SU-DHL-6 (cell line): ENCODE measurements at regions not wholly inside any gene's neighbourhood (a gene's known extent, or its start where the extent isn't known, plus 50 kb on each side); places are given as distances from the start of the nearest gene placed in this dataset.

Experiments
- H2AFZ ChIP-seq: fragments of 200-600 bp; sonication (generic); 2 replicates; pipeline ENCODE4 v1.6.1; 2014; ENCODE audit warnings: low read depth, mild to moderate bottlenecking, moderate library complexity, mixed read lengths, antibody characterized with exemption, low read length; ENCODE audit not compliant: severe bottlenecking
- H3F3A ChIP-seq: fragments of 200-600 bp; shearing (Covaris generic); 2 replicates; pipeline ENCODE4 v1.6.0; 2016; ENCODE audit warnings: antibody characterized with exemption, mild to moderate bottlenecking; ENCODE audit not compliant: insufficient read depth
- H3K27ac ChIP-seq: fragments of 200-600 bp; sonication (generic); 2 replicates; pipeline ENCODE4 v1.5.1; 2016; ENCODE audit warnings: low read depth, mild to moderate bottlenecking, low read length, moderate library complexity, mixed read lengths
- H3K27me3 ChIP-seq: fragments of 200-600 bp; sonication (generic), shearing (Covaris generic); 2 replicates; pipeline ENCODE4 v1.6.0; 2014; ENCODE audit warnings: mild to moderate bottlenecking, low read length
- H3K36me3 ChIP-seq: fragments of 200-600 bp; sonication (generic); 2 replicates; pipeline ENCODE4 v1.6.1; 2014; ENCODE audit warnings: mild to moderate bottlenecking, low read length, mixed read lengths
- H3K4me2 ChIP-seq: fragments of 300-600, 200-600 bp; shearing (Covaris generic), sonication (generic); 2 replicates; pipeline ENCODE4 v1.6.0; 2014; ENCODE audit warnings: low read length, low read depth, mild to moderate bottlenecking; ENCODE audit not compliant: poor library complexity, severe bottlenecking
- H3K4me3 ChIP-seq: fragments of 200-600 bp; sonication (generic); 2 replicates; pipeline ENCODE4 v1.5.1; 2014; ENCODE audit warnings: antibody characterized with exemption, low read length, mild to moderate bottlenecking, mixed read lengths; ENCODE audit not compliant: insufficient read depth, poor library complexity, severe bottlenecking
- H3K79me2 ChIP-seq: fragments of 200-600 bp; sonication (generic); 2 replicates; pipeline ENCODE4 v1.6.1; 2014; ENCODE audit warnings: mild to moderate bottlenecking, low read length, moderate library complexity; ENCODE audit not compliant: insufficient read depth
- H3K9ac ChIP-seq: fragments of 200-600 bp; sonication (generic); 2 replicates; pipeline ENCODE4 v1.7.0; 2014; ENCODE audit warnings: mild to moderate bottlenecking, low read length
- H3K9me2 ChIP-seq: fragments of 200-600 bp; sonication (generic); replicated peaks from 2 replicates; pipeline ENCODE4 v1.6.1; 2014; ENCODE audit warnings: low read length; ENCODE audit not compliant: insufficient read depth
- H3K9me3 ChIP-seq: fragments of 200-600 bp; sonication (generic); 2 replicates; pipeline ENCODE4 v1.6.1; 2014; ENCODE audit warnings: low read length, mixed read lengths; ENCODE audit not compliant: insufficient read depth
- H4K20me1 ChIP-seq: fragments of 200-600 bp; sonication (generic); 2 replicates; pipeline ENCODE4 v1.6.1; 2014; ENCODE audit warnings: low read depth, mild to moderate bottlenecking, antibody characterized with exemption, low read length, moderate library complexity, mixed read lengths
- EZH2phosphoT487 ChIP-seq: fragments of 200-600 bp; sonication (generic), shearing (Covaris generic); conservative IDR thresholded peaks from 2 replicates; pipeline ENCODE4 v1.6.1; 2018; ENCODE audit warnings: mild to moderate bottlenecking, antibody characterized with exemption, low read length, moderate library complexity, mixed read lengths
- TF ChIP-seq, protein P1 (sequence below): fragments of 200-600 bp; sonication (generic); IDR thresholded peaks from one replicate; pipeline ENCODE4 v1.5.1; 2017; ENCODE audit warnings: antibody characterized with exemption, mild to moderate bottlenecking, low read length, moderate library complexity; ENCODE audit not compliant: insufficient read depth, poor library complexity, severe bottlenecking

DNA sequence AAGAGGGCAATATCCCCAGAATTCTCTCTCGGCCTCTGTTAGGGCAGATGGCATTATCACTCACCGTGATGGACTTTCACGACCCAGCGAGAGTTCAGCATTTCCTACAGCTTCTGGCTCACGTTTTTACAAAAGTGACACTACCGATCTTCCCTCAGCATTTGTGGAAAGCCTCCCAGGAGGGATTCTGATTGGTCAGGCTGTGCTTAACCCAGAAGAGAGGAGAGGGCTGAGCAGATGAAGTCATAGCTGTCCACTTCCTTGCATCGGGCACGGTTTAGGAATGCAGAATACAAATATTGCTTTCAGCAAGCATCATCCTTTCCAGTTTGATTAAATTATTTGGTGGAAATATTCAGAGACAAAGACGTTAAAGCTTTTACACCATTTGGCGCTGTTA lies 277.4 kb upstream of the MSX2 start:
- Histone ChIP-seq H3K4me3 (no peak overlapping the region), H3K27ac (no peak overlapping the region), H3K9ac (no peak overlapping the region), H2AFZ (no peak overlapping the region), H3K9me2 (no peaks in the 10 kb centered on the region), H4K20me1 (no peaks in the 10 kb centered on the region), H3K79me2 (no peaks in the 10 kb centered on the region), H3K36me3 (no peaks in the 10 kb centered on the region), H3K9me3 (no peaks in the 10 kb centered on the region), H3K27me3 (peaks cover 2% of the 10 kb centered on the region; the same call in 1 of the 2 replicates), H3K4me2 (no peak overlapping the region), H3F3A (no peaks in the 10 kb centered on the region)
- TF ChIP-seq EZH2phosphoT487: no peak
- TF ChIP-seq, protein P1, sequence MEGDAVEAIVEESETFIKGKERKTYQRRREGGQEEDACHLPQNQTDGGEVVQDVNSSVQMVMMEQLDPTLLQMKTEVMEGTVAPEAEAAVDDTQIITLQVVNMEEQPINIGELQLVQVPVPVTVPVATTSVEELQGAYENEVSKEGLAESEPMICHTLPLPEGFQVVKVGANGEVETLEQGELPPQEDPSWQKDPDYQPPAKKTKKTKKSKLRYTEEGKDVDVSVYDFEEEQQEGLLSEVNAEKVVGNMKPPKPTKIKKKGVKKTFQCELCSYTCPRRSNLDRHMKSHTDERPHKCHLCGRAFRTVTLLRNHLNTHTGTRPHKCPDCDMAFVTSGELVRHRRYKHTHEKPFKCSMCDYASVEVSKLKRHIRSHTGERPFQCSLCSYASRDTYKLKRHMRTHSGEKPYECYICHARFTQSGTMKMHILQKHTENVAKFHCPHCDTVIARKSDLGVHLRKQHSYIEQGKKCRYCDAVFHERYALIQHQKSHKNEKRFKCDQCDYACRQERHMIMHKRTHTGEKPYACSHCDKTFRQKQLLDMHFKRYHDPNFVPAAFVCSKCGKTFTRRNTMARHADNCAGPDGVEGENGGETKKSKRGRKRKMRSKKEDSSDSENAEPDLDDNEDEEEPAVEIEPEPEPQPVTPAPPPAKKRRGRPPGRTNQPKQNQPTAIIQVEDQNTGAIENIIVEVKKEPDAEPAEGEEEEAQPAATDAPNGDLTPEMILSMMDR: no peak

DNA sequence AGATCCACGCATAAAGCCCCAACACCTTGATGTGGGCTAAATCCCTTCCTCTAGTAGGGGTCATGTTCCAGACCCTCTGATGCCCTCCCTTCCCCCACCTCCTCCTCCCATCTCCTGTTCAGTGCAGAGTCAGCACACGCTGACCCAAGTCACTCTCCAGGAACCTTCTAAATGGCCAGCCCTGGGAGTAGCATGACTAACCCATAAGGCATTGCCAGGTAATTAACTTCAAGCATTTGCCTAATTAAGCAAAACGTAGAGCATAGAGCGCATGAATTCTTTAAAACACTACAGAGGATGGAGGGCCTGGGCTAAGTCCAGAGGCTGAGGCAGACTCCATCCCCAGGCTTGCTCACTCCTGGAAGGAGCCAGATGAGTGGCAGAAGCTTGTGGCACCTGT lies 276.3 kb upstream of the MSX2 start:
- H3K27ac ChIP-seq: no peak overlapping the region
- H3K27me3 ChIP-seq: peaks cover 2% of the 10 kb centered on the region; the same call in 1 of the 2 replicates
- H3K79me2 ChIP-seq: no peaks in the 10 kb centered on the region
- no peak overlapping the region for H2AFZ ChIP-seq
- no peak overlapping the region for H3K4me2 ChIP-seq
- no peaks in the 10 kb centered on the region for H3K36me3 ChIP-seq
- H3K4me3 ChIP-seq: no peak overlapping the region
- TF ChIP-seq, protein P1: no peak
- TF ChIP-seq EZH2phosphoT487: no peak
- H3F3A ChIP-seq: no peaks in the 10 kb centered on the region
- no peak overlapping the region for H3K9ac ChIP-seq
- no peaks in the 10 kb centered on the region for H3K9me2 ChIP-seq
- H3K9me3 ChIP-seq: no peaks in the 10 kb centered on the region
- H4K20me1 ChIP-seq: no peaks in the 10 kb centered on the region

DNA sequence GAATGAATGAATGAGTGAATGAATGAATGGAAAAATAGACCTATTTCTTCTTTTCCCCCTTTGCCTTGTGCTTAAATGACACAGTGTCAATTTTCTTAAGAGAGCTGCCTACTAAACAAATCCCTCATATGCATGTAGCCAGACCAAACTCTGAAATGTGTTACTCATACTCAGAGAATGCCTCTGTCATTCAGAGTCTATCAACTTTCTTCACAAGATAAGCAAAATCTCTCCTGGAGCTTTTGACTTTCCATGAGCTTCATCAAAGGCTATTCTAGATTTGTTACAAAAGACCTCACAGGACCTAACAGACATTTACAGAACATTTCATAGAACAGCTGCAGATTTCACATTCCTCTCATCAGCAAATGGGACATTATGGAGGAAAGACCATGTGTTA lies 275.7 kb upstream of the MSX2 start:
- TF ChIP-seq EZH2phosphoT487: no peak
- TF ChIP-seq, protein P1: no peak
- Histone ChIP-seq H3K27me3 (peaks cover 2% of the 10 kb centered on the region; the same call in 1 of the 2 replicates), H3K27ac (no peak overlapping the region), H3K9me3 (no peaks in the 10 kb centered on the region), H3F3A (no peaks in the 10 kb centered on the region), H2AFZ (no peak overlapping the region), H4K20me1 (no peaks in the 10 kb centered on the region), H3K4me3 (no peak overlapping the region), H3K9ac (no peak overlapping the region), H3K79me2 (no peaks in the 10 kb centered on the region), H3K4me2 (no peak overlapping the region), H3K9me2 (no peaks in the 10 kb centered on the region), H3K36me3 (no peaks in the 10 kb centered on the region)
